ENCODE measurements at regions not wholly inside any gene's neighbourhood (a gene's known extent, or its start where the extent isn't known, plus 50 kb on each side); places are given as distances from the start of the nearest gene placed in this dataset.

GRCh38 chr6:112651239-112651638 lies 304.1 kb downstream of the RFPL4B start:
- no peak for TF ChIP-seq CTCF (IDR thresholded peaks at IDR 0.05; ENCODE audit: low read depth, low read length, missing control alignments)
- DNase-seq (ENCODE audit: extremely low read depth, low read depth), result no peak
- no peak overlapping the region for H3K4me3 ChIP-seq (replicated peaks; ENCODE audit: low read depth, low read length)

- TF ChIP-seq CTCF (IDR thresholded peaks at IDR 0.05; ENCODE audit: low read depth, low read length, missing control alignments), result no peak
- no peak overlapping the region for H3K4me3 ChIP-seq (replicated peaks; ENCODE audit: low read depth, low read length)
- no peak for DNase-seq (ENCODE audit: extremely low read depth, low read depth)
These were observed 312.8 kb downstream of the RFPL4B start for GRCh38 chr6:112659912-112660311.

- no peak for TF ChIP-seq CTCF (IDR thresholded peaks at IDR 0.05; ENCODE audit: low read depth, low read length, missing control alignments)
- DNase-seq (ENCODE audit: extremely low read depth, low read depth), result no peak
- no peak overlapping the region for H3K4me3 ChIP-seq (replicated peaks; ENCODE audit: low read depth, low read length)
These were observed 313.5 kb downstream of the RFPL4B start for GRCh38 chr6:112660626-112661025.

DNA sequence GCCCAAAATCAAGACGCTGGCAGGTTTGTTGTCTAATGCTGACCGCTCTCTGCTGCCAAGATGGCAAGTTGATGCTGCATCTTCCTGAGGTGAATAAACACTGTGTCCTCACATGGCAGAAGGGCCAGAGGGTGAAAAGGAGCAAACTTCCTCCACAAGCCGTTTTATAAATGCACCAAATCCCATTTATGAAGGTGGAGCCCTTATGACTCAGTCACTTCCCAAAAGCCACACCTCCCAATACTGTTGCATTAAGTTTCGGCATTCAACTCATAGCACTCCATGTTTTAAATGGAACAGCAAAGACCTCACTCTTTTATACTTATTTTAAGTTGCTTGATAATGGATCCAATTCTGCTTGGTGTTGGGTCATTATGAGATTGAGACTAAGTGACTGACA lies 316.6 kb downstream of the RFPL4B start:
- H3K4me3 ChIP-seq (replicated peaks; ENCODE audit: low read depth, low read length), result no peak overlapping the region
- no peak for DNase-seq (ENCODE audit: extremely low read depth, low read depth)
- no peak for TF ChIP-seq CTCF (IDR thresholded peaks at IDR 0.05; ENCODE audit: low read depth, low read length, missing control alignments)

DNA sequence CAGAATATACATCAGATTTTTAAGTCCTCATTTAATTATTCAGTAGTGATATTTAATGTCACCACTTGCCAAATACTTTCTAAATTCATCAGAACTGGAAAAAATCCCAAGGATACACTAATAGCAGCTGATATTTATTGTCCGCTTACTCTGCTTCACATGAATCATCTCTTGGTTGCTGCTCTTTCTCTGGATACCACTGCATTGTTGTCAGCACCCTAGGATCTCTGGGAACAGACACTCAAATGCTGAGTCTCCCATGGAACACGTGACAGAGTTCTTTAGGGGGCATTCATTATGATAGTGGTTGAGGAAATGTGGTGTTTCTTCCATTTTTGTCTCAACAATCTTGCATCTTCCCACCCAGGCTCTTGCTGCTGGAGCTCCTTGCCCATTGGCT lies 318.0 kb downstream of the RFPL4B start:
- no peak for TF ChIP-seq CTCF (IDR thresholded peaks at IDR 0.05; ENCODE audit: low read depth, low read length, missing control alignments)
- no peak overlapping the region for H3K4me3 ChIP-seq (replicated peaks; ENCODE audit: low read depth, low read length)
- DNase-seq (ENCODE audit: extremely low read depth, low read depth), result no peak

GRCh38 chr6:112665815-112666214 lies 318.7 kb downstream of the RFPL4B start:
- no peak for DNase-seq (ENCODE audit: extremely low read depth, low read depth)
- H3K4me3 ChIP-seq (replicated peaks; ENCODE audit: low read depth, low read length), result no peak overlapping the region
- TF ChIP-seq CTCF (IDR thresholded peaks at IDR 0.05; ENCODE audit: low read depth, low read length, missing control alignments), result no peak

GRCh38 chr6:112667427-112667826 lies 320.3 kb downstream of the RFPL4B start:
- DNase-seq (ENCODE audit: extremely low read depth, low read depth), result no peak
- no peak for TF ChIP-seq CTCF (IDR thresholded peaks at IDR 0.05; ENCODE audit: low read depth, low read length, missing control alignments)
- H3K4me3 ChIP-seq (replicated peaks; ENCODE audit: low read depth, low read length), result no peak overlapping the region
